SK-N-SH (cell line): ENCODE measurements at regions not wholly inside any gene's neighbourhood (a gene's known extent, or its start where the extent isn't known, plus 50 kb on each side); places are given as distances from the start of the nearest gene placed in this dataset.

Source experiments
- CHD2 ChIP-seq: fragments of 150-350 bp; IDR thresholded peaks from 2 replicates; pipeline ENCODE4 v1.6.1; 2018; ENCODE audit warnings: low read length; ENCODE audit not compliant: partially characterized antibody
- EP300 ChIP-seq, 2 experiments: IDR thresholded peaks; 2 replicates each; pipeline versions ENCODE4 v1.4.0 to v1.6.1; 2012; ENCODE audit warnings: borderline replicate concordance in 1 of 2, low read depth in 1 of 2, low read length in 1 of 2
- GATA2 ChIP-seq: sonication (generic); formaldehyde crosslinking; IDR thresholded peaks from 2 replicates; pipeline ENCODE4 v1.5.0; 2020; ENCODE audit warnings: mild to moderate bottlenecking, missing genetic modification reagents
- JUND ChIP-seq: IDR thresholded peaks from 2 replicates; pipeline ENCODE4 v1.4.0; 2012
- POLR2AphosphoS5 ChIP-seq: IDR thresholded peaks from 2 replicates; pipeline ENCODE4 v1.6.1; 2012; ENCODE audit warnings: low read depth, low read length
- RAD21 ChIP-seq: IDR thresholded peaks from 2 replicates; pipeline ENCODE4 v1.6.1; 2012; ENCODE audit warnings: mild to moderate bottlenecking, low read length
- RXRA ChIP-seq: IDR thresholded peaks from 2 replicates; pipeline ENCODE4 v1.4.0; 2012; ENCODE audit warnings: low read depth, mild to moderate bottlenecking, borderline replicate concordance
- TCF12 ChIP-seq: IDR thresholded peaks from 2 replicates; pipeline ENCODE4 v1.4.0; 2012
- USF1 ChIP-seq: IDR thresholded peaks from 2 replicates; pipeline ENCODE4 v1.4.0; 2012; ENCODE audit warnings: low read depth, borderline replicate concordance
- YY1 ChIP-seq: IDR thresholded peaks from 2 replicates; pipeline ENCODE4 v1.4.0; 2012; ENCODE audit warnings: low read depth, mild to moderate bottlenecking
- TF ChIP-seq, protein P1 (sequence below): fragments of 200-600 bp; sonication (generic); IDR thresholded peaks from 2 replicates; pipeline ENCODE4 v1.6.1; 2017; ENCODE audit warnings: antibody characterized with exemption, mild to moderate bottlenecking, moderate library complexity

- TF ChIP-seq, protein P1, sequence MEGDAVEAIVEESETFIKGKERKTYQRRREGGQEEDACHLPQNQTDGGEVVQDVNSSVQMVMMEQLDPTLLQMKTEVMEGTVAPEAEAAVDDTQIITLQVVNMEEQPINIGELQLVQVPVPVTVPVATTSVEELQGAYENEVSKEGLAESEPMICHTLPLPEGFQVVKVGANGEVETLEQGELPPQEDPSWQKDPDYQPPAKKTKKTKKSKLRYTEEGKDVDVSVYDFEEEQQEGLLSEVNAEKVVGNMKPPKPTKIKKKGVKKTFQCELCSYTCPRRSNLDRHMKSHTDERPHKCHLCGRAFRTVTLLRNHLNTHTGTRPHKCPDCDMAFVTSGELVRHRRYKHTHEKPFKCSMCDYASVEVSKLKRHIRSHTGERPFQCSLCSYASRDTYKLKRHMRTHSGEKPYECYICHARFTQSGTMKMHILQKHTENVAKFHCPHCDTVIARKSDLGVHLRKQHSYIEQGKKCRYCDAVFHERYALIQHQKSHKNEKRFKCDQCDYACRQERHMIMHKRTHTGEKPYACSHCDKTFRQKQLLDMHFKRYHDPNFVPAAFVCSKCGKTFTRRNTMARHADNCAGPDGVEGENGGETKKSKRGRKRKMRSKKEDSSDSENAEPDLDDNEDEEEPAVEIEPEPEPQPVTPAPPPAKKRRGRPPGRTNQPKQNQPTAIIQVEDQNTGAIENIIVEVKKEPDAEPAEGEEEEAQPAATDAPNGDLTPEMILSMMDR, result no peak
- TF ChIP-seq USF1 (no peak), JUND (no peak), POLR2AphosphoS5 (no peak), RXRA (no peak), GATA2 (CRISPR knock-in tag) (no peak), EP300 (IDR thresholded peaks at IDR 0.05; ENCODE audit: borderline replicate concordance in 1 of 2, low read depth in 1 of 2, low read length in 1 of 2) (no peak), RAD21 (no peak), YY1 (no peak), TCF12 (no peak), CHD2 (no peak)
Observed at GRCh38 chr17:79500745-79501618, 109.9 kb downstream of the RBFOX3 start.
